NCI-H146 (cell line): ENCODE measurements at regions not wholly inside any gene's neighbourhood (a gene's known extent, or its start where the extent isn't known, plus 50 kb on each side); places are given as distances from the start of the nearest gene placed in this dataset.
"Not testable (repeated sequence)": the region's sequence is repeated elsewhere in the genome, so short reads cannot be mapped to it uniquely, and the experiment has no call there.

Experiments
- DNase-seq: peaks from one replicate; lab custom pipeline; 2025; lab: John Stamatoyannopoulos, UW

- not testable (repeated sequence) for DNase-seq
Observed at GRCh38 chr16:29294951-29295795, 111.3 kb downstream of the NPIPB11 start.

DNA sequence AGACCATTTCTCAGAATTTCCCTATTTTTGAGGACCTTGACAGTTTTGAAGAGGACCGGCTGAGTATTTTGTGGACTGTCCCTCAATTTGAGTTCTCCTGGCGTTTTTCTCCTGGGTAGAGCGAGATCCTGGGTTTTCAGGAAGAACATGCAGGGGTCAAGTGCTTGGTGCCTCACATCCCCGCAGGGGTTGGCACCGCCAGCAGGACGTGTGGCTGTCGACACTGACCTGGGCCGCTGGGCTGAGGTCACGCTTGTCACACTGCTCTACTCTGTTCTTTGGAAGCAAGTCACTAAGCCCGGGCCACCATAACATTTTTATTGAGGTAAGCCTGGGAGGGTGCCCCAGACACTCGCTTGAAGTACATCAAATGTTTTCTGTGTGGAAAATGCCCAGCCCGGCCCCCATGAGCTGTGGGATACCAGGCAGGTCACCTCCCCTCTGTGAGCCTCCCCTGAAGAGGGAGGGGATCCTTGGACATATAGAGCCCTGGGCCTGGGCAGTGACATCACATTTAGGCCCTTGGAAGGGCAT, 112.0 kb downstream of the NPIPB11 start:
- not testable (repeated sequence) for DNase-seq

DNA sequence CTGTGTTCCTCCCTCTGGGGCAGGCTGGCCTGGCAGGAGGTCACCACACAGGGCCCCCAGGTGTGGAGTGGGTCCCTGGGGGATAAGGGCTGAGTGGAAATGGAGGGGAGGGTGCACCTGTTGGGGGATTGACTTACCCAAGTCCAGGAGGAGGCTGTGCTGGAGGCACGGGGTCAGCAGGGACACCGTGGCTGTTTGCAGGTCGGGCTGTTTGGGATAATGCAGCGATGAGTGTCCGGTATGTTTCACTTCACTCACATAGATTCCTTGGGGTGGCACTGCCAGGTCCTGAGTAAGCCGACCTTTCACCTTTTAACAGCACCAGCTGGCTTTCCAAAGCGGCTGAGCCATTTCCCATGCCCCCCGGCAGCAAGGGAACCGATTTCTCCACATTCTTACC, 113.0 kb downstream of the NPIPB11 start:
- DNase-seq, result not testable (repeated sequence)

DNA sequence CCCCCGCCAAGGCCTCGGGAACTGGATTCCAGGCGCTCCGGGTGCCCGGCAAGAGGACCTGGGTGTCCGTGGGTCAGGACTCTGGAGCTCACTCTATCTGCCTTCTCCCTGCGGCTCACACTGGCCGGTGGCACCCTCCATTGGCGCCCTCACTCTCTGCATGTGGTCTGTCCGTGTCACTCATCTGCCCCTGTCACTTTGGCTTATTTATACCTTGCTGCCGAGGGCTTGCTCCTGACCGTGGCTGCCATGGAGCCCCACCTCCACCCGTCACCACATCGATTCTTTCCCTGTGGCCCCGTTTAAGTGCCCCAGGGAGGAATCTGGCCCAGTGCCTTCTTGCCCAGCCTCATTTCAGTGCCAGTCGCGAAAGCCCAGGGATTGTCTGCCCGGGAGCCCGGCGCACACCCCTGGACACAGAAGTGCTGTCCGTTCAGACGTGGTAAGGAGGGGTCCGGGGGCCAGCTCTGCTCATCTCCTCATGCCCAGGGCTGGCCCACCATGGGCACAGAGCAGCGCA, 113.5 kb downstream of the NPIPB11 start:
- not testable (repeated sequence) for DNase-seq

GRCh38 chr16:29291329-29292271, 114.9 kb downstream of the NPIPB11 start:
- not testable (repeated sequence) for DNase-seq

DNA sequence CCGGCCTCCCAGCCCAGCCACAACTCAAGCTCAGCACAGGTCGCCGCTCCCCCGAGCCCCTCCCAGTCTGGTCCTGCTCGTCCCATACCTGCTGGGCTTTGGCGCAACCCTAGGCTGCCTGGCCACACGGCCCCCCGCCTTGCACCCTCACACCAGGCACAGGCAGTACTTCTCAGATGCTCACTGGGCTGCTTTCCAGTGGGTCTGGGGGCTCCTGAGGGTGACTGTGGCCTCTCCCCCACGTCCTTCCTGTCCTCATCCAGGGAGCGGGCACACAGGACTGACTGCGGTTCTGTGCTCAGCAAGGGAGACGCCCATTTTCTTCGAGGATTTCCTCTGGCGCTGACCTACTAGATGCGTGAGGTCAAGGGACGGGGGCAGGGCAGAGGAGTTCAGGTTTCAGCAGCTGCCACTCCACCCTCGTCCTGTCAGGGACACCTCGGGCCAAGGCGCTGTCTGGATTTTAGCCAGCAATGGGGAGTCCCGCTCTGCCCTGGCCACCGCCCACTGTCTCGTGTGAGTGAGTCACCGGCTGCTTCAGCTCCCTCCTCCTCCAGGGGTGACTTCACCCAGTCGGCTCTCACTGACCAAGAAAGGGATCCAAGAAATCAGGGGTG, 115.8 kb downstream of the NPIPB11 start:
- DNase-seq, result no peak

GRCh38 chr16:29289516-29290239, 116.8 kb downstream of the NPIPB11 start:
- not testable (repeated sequence) for DNase-seq

GRCh38 chr16:29288711-29289474, 117.6 kb downstream of the NPIPB11 start:
- DNase-seq, result not testable (repeated sequence)

DNA sequence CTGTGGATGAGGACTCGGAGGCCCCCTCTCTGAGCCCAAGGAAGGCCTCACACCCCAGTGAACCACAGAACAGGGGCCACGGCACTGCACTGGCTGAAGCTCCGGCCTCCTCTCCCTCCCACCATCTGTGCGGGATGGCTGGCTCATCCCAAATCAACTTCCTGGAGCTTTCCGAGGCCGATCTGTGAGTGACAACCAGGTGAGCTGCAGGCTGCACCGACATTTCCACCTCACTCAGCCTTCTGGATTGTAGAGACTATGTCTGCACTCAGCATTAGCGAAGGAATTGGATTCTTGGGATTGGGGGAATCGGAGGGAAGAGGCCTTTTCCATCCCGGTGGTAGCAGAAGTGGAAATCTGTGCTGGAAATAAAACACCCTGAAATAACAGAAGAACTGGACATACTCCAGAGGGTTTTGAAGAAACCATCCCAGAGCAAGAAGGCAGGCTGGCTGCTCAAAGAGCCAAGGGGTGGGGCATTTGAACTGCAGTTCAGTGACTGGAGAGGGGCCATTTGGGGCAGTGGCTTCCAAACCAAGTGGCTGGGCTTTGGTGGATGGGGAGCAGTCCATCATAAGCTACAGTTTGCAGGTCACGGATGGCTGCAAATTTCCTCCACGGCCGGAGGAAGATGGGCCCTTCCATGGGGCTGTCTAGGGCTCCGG, 118.5 kb downstream of the NPIPB11 start:
- DNase-seq, result not testable (repeated sequence)

DNA sequence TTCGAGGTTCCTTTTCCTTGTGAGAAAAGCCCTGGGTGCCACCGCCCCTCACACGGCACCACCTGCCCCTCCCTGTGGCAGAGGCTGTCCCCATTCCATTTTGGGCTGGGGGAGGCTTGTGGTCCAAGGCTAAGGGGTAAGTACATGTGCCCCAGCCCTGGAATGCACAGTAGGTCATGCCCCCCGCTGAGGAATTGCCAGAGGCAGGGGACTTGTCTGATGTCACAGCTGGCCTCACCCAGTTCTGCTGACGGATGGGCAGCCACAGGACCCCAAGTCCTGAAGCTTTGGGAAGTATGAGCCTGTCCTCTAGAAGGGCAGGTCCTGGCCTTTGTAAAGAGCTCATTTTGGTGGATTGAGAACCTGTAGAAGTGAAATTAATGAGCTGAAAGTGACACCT, 119.3 kb downstream of the NPIPB11 start:
- not testable (repeated sequence) for DNase-seq

GRCh38 chr16:29286796-29287195, 119.7 kb downstream of the NPIPB11 start:
- not testable (repeated sequence) for DNase-seq

DNA sequence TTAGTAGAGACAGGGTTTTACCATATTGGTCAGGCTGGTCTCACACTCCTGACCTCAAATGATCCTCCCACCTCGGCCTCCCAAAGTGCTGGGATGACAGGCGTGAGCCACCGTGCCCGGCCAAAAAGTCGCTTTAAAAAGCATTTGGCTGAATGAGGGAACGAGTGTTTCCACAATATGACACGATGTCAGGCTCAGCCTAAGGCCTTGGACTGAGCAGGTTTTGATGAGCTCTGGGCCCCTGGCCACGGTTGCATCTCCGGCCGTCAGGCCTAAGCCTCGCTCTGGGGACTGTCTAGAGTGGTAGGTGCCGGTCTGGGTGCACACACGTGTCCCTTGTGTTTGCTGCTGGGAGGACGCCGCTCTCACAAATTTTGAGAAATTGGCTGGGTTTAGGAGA, 120.3 kb downstream of the NPIPB11 start:
- not testable (repeated sequence) for DNase-seq

GRCh38 chr16:29285151-29285885, 121.2 kb downstream of the NPIPB11 start:
- not testable (repeated sequence) for DNase-seq

GRCh38 chr16:29284723-29285122, 121.8 kb downstream of the NPIPB11 start:
- DNase-seq, result not testable (repeated sequence)

- DNase-seq, result not testable (repeated sequence)
Observed at GRCh38 chr16:29284159-29284558, 122.4 kb downstream of the NPIPB11 start.

DNA sequence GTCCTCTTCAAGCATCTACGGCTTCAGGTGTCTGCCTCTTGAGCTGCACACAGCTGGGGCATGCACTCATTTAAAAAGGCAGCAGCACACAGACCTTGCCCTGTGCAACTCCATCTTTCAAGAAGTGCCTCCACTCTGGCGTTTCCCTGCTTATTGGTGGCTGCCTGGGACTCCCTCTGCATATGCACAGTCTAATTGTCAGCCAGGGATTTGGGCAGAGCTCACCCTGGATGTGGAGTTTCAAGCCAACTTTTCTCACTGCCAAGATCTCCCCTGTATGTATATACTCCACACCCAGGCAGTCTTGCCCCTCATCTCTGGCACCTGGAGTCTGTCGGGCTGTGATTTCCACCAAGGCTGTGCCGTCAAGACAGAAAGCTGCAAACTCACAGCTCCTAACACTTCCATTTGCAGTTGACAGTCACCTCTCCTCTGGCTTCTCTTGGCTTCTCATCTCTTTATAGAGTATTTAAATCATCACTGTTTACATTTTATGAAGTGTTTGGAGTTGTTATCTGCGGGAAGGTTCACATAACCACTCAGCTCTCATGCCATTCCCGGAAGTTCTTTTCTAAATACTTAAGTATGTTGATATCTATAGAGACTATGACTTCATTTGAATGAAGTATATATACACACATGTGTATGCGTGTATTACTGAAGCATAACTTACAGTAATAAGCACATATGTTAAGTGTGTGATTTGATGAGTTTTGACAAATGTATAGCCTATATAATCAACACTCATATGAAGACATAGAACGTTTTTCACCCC, 128.2 kb downstream of the NPIPB11 start:
- not testable (repeated sequence) for DNase-seq

DNA sequence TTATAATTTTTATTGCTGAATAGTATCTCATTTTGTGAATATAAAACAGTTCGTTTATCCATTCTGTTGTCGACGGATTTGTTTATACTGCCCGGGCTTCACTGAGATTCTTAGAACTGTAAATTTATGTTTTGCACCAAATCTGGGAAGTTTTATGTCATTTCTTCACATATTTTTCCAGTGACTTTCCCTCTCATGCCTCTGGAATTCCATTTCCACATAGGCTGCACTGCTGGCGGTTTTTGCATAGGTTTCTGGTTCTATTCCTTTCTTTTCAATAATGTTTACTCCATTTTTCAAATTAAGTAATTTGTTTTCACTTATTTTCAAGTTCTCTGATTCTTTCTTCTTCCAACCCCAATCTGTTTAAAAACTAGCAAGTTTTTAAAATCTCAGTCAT, 130.1 kb downstream of the NPIPB11 start:
- not testable (repeated sequence) for DNase-seq
